Ovary (tissue), 3 donors: ENCODE measurements at regions not wholly inside any gene's neighbourhood (a gene's known extent, or its start where the extent isn't known, plus 50 kb on each side); places are given as distances from the start of the nearest gene placed in this dataset.
"Not testable (repeated sequence)": the region's sequence is repeated elsewhere in the genome, so short reads cannot be mapped to it uniquely, and the experiment has no call there.

Experiments
- EP300 ChIP-seq: sonication (generic); formaldehyde crosslinking; IDR thresholded peaks from one replicate; pipeline ENCODE4 v1.6.1; 2017; ENCODE audit warnings: antibody characterized with exemption
- POLR2A ChIP-seq: fragments of 450-650 bp; IDR thresholded peaks from one replicate; pipeline ENCODE4 v1.6.1; 2017; ENCODE audit warnings: antibody characterized with exemption, mild to moderate bottlenecking, moderate library complexity
- TF ChIP-seq, protein P1 (sequence below), 3 donors: fragments of 450-650 bp in 2 of 3; fragments of 200-600 bp in 1 of 3; IDR thresholded peaks; one replicate each; pipeline versions ENCODE4 v1.5.1 to v1.8.0; 2016 to 2022; ENCODE audit warnings: antibody characterized with exemption in 3 of 3, mild to moderate bottlenecking in 1 of 3
- donor health status: DM: no; HTN: no; CAD: no.

DNA sequence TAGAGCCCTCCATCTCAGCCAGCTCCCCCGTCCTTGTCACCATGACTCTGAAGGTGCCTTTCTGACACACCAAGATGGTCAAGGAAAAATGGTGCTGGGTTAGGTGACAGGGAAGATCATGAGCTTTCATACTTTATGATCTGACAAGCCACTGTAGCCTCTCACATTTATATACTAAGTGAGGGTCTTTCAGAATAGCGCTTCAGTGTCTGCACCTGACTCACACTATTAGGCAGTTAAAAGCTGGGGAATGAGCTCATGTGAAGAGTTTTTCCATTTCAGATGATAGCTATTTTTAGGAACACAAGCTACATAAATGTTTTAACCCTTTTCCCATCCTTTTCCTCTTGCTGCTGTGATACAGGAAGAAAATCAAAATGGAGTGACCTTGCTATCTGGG, 101.1 kb downstream of the FAM72B start:
- TF ChIP-seq, protein P1, sequence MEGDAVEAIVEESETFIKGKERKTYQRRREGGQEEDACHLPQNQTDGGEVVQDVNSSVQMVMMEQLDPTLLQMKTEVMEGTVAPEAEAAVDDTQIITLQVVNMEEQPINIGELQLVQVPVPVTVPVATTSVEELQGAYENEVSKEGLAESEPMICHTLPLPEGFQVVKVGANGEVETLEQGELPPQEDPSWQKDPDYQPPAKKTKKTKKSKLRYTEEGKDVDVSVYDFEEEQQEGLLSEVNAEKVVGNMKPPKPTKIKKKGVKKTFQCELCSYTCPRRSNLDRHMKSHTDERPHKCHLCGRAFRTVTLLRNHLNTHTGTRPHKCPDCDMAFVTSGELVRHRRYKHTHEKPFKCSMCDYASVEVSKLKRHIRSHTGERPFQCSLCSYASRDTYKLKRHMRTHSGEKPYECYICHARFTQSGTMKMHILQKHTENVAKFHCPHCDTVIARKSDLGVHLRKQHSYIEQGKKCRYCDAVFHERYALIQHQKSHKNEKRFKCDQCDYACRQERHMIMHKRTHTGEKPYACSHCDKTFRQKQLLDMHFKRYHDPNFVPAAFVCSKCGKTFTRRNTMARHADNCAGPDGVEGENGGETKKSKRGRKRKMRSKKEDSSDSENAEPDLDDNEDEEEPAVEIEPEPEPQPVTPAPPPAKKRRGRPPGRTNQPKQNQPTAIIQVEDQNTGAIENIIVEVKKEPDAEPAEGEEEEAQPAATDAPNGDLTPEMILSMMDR (IDR thresholded peaks at IDR 0.05), result not testable (repeated sequence)
- TF ChIP-seq POLR2A, EP300: not testable (repeated sequence)
